ENCODE measurements at regions not wholly inside any gene's neighbourhood (a gene's known extent, or its start where the extent isn't known, plus 50 kb on each side); places are given as distances from the start of the nearest gene placed in this dataset.
"Not testable (repeated sequence)": the region's sequence is repeated elsewhere in the genome, so short reads cannot be mapped to it uniquely, and the experiment has no call there.

DNA sequence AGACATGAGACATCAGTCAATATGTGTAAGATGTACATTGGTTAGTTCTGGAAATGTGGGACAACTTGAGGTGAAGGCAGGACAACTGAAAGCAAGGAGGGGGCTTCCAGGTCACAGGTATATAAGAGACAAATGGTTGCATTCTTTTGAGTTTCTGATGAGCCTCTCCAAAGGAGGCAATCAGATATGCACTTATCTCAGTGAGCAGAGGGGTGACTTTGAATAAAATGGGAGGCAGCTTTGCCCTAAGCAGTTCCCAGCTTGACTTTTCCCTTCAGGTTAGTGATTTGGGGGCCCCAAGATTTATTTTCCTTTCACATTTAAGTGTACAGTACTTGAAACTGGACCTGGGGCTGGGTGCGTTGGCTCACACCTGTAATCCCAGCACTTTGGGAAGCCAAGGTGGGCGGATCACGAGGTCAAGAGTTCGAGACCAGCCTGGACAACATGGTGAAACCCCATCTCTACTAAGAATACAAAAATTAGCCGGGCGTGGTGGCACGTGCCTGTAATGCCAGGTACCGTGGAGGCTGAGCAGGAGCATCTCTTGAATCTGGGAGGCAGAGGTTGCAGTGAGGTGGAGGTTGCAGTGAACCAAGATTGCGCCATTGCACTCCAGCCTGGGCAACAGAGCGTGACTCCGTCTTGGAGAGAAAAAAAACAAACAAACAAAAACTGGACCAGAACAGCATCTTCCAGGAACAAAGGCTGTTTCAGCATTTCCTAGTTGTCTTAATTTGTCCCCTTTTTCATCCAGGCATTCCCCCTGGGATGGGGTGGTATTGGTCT is 130.9 kb upstream of the ZNF746 start:
- DNase-seq, result not testable (repeated sequence)

DNA sequence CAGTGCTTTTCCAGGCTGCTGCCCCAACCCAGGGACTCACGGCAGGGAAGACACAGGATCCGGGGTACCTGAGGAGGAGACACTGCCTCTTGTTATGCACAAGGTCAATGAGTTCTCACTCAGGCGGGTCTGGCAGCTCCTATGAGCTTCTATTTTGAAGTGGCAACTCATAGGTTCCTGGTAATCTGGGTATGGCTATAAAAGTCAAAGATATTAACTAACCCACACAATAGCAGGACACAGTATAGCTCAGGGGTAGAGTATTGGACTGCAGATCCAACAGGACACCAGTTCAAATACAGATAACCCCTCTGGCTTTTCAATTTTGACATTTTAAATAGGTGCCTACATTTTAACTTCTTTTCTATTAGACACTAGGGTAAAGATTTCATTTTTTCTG is 130.3 kb upstream of the ZNF746 start:
- no peak for DNase-seq

DNA sequence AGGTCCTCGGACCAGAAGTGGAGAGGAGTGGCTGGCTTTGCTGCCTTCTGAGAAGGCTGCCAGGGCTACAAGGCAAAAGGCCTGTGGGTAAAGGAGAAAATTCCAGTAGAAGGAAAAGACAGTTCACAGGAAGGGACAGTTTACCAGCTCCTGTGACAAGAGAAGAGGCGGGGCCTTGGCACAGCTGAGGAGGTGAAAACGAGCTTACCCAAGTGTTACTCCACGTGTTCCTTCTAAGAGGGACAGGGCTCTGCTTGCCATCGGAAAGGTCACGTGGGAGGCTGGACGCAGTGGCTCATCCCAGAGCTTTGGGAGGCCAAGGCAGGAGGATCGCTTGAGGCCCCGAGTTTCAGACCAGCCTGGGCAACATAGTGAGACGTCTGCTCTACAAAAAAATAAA is 129.4 kb upstream of the ZNF746 start:
- no peak for DNase-seq

DNA sequence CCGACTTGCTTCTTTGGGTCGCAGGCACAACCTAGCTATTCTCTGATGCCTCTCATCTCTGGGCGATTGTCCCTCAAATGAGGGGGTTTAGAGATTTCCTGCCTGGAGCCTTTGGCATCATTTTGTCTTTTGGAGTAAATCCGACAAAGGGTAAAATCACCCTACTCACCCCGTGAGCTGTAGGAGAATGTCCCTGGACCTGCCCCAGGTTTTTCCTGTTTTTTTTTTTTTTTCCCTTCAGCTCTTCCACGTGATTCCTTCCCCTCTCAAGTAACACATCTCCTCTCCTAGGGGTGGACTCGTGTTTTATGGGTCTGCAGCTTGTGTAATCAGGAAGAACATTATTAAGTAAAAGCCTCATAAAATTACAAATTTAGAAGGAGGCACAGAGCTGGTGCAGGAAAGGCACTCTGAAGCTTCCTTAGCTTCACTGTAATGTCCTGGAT is 128.4 kb upstream of the ZNF746 start:
- DNase-seq, result no peak

DNA sequence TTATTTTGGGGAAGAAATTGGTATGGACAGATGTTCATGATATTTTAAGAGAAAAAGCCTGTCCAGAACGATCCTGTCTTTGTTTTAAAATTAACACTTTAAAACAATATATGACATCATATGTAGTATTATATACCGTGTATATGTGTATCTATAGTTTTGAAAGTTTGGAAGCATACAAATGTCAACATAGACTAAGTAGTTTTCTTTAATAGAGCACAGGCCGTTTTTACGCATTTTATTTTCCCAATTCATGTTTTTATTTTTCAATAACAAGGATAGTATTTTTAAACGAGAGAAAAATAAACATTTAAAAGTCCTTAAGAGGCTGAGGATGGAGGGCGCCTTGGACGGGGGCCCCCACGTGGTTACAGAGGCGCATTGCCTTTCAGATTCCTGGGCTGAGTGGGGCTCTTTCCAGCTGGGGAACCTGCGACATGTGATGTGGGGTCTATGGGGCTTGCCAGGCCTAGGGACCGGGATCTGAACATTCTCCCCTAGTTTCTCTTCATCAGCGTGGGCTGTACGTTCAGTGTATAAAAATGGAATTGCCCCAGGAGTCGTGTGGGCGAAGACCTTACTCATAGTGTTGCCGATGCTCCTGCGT is 127.8 kb upstream of the ZNF746 start:
- no peak for DNase-seq

DNA sequence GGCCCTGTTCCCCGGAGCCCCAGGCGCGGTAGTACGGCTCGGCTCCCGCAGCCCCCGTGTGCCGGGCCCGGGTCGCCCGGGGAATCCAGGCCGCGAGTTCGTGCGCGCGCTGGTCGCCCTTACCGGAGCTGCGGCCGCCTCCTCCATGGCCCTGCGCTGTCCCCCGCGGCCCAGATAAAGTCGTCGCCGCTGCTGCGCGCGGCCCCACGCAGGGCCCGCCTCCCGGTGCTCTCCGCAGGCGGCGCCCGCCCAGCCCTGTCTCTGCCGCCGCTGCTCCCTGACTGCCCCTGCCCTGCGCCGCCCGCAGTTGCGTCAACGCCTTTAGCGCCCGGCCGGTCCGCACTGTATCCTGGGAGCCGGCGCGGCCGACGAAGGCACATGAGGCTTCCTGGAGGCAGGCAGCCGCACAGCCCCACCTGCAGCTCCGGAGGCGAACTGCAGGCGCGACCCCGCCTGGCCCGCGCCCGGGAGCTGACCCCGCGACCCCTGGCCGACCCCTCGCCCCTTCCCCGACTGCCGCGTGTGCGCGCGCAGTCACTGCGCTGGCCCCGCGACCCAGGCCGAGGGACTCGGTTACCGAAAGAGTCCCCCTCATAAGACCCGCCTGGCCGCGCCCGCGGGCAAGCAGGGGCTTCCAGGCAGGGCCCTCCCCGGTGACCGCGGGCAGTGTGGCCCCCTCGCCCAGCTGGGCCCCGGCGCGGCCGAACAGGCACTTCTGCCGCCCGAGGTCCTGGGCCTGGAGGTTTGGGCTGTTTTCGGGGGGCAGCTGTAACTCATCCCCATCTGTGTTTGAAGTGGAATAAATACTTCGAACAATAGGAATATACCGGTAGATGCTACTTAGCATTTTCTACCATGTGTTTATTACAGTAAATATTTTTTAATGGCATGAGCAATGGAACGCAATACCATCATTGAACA is 127.1 kb upstream of the ZNF746 start:
- DNase-seq, result peak; percentile 63

DNA sequence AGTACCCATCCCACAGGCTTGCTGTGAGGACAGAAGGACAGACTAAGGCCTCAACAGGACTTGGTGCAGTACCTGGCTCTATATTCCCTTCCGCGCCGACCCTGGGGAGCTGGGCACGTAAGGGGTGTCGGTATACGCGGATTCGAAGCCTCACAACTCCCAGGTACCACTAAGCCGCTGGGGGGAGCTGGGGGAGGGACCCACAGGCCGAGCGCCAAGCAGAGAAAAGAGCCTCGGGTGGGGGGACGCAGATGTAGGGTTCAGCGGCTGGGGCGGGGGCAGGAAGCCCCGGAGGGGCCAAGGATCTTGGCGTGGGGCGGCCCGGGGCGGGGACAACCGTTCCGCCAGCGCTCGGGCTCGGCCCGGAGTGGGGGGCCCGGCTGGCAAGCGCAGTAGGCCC is 126.4 kb upstream of the ZNF746 start:
- DNase-seq, result no peak

DNA sequence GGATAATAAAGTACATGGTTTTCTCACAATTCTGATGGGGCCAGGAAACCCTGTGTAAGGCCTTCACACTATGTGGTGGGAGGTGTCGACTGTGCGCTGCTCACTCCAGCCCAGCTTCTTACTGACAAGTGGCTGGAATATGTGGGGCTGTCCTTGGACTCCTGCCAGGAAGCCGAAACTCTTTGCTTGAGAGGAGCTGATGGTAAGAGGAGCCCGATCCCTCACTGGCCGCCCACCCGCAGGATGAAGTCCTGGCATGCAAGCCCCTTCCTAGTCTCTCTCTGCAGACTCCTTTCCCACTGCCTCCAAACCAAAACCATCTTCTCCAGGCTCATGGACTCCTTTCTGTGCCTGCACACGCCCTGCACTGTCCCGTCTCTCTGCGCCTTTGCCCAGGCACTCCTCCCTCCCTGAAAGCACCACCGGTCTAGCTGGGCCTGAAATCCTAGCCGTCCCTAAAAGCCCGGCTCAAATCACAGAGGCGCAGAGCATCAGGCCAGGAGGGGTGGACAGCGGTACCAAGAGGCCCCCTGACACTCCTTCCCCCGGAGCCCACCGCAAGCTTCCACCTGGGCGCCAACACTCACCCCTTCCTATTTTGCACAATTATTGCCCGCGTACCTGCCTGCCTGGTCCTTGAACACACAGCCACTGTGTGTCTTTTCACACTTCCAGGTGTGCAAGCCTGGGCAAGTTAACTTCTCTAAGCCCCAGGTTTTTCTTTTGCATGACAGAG is 125.8 kb upstream of the ZNF746 start:
- not testable (repeated sequence) for DNase-seq

DNA sequence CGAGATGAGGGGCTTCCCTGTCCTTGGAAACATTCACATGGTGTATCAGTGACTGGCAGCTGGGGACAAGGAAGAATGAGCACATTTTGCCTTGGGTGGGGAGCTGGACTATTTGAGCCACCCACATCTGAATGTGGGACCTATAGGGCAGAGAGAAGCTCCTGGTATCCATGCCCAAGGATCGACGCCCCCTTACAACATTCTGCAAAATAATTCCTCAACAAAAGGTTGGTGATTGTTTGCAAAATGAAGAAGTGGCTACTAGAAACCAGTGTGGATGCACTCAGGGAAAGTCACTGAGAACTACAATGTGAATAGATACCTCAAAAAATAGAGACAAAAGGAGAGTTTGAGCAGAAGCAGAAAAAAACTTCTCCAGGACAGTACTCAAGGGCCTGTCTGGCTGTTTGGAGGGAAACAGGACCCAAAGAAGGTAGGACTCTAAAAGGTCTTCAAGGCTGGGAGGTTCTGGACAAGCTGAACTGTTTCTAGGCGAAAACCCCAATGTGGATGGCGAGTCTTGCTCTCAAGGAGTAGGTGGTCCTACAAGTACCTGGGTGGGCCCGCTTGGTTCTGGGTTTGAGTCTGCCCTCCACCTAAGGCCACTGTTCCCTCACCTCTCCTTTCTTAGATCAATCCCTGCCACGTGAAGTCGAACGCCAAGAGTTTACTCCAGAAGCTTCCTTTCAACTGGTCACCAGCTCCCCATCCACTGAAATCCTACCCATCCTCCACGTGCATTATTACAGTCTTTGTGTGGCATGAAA is 125.0 kb upstream of the ZNF746 start:
- DNase-seq, result no peak

DNA sequence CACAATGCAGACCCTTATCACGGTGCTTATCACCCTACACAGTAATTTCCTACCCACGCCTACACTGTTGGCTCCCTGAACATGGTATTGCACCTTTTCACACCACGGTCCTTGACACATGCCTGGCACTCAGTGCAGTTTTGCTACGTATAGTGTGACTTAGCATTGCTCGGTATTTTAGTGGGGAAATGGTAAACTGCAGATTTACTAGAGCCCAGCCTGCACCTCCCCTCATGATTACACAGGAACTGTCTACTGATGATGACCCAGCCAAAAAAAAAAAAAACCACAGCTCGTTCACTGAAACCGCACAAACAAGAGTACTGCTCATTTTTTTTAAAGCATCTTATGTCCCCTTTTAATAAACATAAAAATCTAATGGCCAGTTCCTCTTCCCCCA is 124.2 kb upstream of the ZNF746 start:
- DNase-seq, result no peak

DNA sequence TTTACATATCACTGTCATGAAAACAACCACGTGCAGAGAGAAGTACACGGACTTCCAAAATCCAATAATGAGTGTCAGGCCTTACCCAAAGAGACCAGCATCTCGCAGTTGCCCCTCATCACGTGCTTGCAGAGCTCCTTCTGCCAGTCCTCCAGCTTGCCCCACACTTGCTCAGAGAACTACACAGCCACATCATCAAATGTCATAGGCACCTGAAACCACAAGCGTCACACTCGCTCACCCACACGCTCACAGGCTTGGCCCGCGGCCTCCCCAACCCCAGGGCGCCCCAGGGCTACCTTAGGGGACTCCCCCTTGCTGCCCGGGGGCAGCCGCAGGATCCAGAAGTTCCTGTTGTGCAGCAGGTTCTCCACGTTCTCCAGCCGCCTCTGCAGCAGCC is 123.4 kb upstream of the ZNF746 start:
- DNase-seq, result no peak

DNA sequence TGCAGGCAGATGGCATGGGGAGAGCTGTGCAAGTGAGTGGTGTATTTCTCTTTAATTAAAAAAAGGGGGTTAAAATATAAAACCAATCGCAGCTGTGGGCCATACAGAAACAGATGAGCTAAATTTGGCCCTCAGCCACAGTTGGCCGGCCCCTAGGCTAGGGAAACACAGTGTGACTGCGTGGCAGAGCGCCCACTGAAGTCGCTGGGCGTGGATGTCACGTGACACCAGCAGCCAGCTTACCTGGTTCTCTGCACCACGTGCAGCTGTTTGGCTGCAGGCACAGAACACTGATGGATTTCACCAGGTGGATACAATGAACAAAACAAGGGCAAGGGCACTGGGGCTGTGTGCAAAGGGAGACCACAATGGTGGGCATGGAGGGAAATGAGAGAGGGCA is 119.3 kb upstream of the ZNF746 start:
- DNase-seq, result no peak

DNA sequence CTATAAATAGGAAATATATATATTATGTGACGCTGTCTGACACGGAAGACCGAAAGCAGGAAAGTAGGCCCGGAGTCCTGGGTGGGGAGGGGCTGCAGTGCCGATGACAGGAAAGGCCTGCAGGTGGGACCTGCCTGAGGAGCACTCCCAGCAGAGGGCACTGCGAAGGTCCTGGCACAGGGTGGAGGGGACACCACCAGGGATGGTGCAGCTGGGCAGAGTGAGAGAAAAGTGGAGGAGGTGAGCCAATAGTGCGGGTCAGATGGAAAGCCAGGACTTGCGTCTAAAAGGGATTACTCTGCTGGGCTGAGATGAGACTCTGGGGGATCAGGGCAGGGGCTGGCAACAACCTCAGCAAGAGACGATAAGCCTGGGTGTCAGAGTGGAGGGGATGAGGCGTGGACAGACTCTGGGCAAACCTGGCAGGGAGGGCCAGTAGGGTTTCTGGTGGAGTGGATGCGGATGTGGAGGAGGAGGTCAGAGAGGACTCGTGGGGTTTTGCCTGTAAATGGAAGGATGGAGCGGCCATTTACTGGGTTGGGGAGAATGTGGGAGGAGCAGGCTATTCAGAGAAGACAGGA is 118.2 kb upstream of the ZNF746 start:
- DNase-seq, result no peak

DNA sequence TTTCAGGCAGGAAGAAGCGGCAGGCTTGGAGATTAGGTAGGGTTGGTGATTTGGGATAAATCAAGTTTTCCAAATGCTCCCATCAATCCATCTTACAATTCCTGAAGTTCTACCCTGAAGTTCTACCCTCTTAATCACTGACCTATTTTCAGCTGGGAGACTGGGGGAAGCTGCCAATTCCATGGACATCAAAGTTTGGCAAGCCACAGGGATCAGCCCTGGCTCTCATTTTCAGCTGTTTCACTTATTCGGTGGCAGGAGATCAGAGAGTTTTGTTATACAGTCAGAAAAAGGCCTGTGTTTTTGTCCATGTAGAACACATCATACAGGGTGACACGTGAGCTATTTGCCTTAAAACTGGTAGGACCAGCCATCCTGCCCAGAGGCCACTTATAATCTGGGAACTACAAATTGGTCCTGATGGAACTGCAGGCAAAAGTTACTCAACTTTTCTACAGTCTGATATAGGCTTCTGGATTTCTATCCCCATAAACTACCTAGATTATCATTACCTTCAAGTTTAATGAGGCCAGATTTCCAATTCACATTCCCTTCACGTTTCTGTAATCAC is 112.9 kb upstream of the ZNF746 start:
- DNase-seq, result no peak

DNA sequence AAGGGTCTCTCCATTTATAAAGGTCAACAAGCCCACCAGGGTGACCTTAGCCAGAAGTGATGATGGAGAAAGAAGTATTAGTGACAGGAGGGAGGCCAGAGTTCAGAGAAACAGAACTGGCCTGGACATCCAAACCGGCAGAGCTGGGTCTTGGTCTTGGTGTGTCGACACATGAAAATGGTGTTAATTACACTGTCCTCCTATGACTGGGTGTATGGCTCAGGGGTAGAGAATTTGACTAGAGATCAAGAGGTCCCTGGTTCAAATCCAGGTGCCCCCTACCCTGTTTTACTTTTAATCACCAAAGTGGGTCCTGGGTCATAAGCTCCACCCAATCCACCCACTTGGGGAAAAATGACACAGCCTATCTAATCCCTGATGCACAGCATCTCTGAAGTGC is 110.6 kb upstream of the ZNF746 start:
- DNase-seq, result no peak

DNA sequence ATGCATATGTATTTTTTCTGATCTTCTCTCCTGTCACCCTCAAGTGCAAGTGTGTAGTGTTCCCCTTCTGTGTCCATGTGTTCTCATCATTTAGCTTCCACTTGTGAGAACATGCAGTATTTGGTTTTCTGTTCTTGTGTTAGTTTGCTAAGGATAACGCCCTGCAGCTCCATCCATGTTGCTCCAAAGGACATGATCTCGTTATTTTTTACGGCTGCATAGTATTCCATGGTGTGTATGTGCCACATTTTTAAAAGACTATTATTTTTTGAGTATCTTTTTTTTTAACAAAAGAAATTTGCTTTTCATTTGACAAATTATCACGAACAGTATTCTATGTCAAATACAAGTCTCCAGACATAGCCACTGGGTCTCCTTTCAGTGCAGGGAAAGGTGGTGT is 110.1 kb upstream of the ZNF746 start:
- no peak for DNase-seq

DNA sequence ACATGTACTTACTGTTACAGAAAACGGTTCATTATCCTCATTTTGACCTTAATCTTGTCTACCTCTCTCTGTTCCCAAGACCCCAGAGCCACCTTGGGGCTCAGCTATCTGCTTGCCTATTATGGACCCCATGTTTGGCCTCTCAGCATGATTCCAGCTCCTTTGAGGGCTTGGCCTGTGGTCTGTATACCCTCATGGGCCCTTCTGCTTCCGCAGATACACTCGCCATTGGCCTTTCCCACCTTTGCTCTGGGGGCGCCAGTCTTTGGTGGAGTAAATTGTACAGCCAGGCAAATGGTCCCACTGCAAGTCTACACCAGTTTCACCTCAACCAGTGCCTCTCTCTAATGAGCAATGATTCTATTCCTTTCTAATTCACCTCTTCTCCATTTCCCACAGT is 109.2 kb upstream of the ZNF746 start:
- no peak for DNase-seq

DNA sequence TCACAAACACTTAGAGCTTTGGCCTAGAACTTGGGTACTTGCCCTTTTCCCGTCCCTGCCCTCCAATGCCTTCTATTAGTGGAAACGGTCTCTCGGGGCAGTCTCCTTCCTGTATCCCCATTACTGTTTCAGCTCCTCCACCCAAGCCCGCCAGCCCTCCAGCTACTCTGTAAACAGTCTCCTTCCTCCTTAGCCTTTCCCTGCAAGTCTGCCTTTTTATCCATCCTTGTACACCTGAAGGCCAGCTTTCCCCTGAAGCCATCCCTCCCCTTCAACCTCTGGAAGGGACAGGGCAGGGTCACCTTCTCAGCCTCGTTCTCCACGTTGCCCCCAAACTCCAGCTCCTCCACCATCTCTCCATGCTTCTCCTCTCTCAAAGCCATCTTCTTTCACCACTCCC is 108.1 kb upstream of the ZNF746 start:
- DNase-seq, result no peak

DNA sequence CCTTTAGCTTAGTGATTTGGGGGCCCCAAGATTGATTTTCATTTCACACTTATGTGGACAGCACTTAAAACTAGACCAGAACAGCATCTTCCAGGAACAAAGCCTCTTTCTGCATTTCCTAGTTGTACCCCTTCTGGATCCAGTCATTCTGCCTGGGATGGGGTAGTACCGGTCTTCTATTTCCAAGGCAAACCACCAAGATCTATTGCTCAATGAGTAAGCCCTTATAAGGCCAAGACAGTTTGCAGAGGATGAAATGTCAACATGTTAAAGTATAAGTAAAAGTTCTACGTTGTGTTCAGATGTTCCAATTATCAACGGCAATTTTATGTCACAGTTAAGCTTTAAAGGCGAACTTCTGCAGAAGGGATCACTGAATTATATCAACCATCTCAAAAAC is 106.9 kb upstream of the ZNF746 start:
- DNase-seq, result no peak

DNA sequence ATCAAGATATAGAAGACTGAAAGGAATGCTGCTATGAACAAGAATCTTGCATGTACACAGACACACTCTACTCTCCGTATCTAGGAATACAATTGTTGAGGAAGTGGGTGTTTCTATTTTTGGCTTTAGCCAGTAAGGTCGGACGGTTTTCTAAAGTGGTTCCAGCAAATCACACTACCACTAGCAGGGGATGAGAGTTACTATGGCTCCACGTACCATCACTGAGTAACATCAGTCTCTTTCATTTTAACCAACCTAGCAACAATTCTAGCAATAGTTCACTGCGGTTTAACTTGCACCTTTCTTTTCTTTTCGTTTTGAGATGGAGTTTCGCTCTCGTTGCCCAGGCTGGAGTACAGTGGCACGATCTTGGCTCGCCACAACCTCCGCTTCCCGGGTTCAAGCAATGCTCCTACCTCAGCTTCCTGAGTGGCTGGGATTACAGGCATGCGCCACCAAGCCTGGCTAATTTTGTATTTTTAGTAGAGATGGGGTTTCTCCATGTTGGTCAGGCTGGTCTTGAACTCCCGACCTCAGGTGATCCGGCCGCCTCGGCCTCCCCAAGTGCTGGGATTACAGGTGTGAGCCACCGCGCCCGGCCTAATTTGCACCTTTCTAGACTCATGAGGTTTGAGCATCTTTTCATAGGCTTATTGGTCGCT is 103.2 kb upstream of the ZNF746 start:
- DNase-seq, result not testable (repeated sequence)

Measured in NCI-H446 treated with DMSO at 0.1 percent for 48 hours (cell line).